ENCODE measurements at regions not wholly inside any gene's neighbourhood (a gene's known extent, or its start where the extent isn't known, plus 50 kb on each side); places are given as distances from the start of the nearest gene placed in this dataset.

- Histone ChIP-seq H3K4me3 (ENCODE audit: low read length) (no peak overlapping the region), H3F3A (ENCODE audit: insufficient read depth, low read length) (no peaks in the 10 kb centered on the region), H3K36me3 (replicated peaks; ENCODE audit: insufficient read depth, low read length) (no peaks in the 10 kb centered on the region), H3K9me3 (replicated peaks; ENCODE audit: insufficient read depth, low read length) (no peaks in the 10 kb centered on the region), H3K9ac (ENCODE audit: low read length) (no peak overlapping the region), H3K27me3 (replicated peaks; ENCODE audit: insufficient read depth, low read length) (no peaks in the 10 kb centered on the region), H3K79me2 (ENCODE audit: low read length) (no peaks in the 10 kb centered on the region), H2AFZ (ENCODE audit: low read length) (no peak overlapping the region), H3K4me1 (ENCODE audit: low read length) (no peaks in the 10 kb centered on the region), H3K27ac (ENCODE audit: low read length) (no peak overlapping the region), H4K20me1 (ENCODE audit: insufficient read depth, low read length) (no peaks in the 10 kb centered on the region), H3K4me2 (ENCODE audit: low read depth, low read length) (no peak overlapping the region), H3K9me2 (replicated peaks; ENCODE audit: insufficient read depth, low read length) (no peaks in the 10 kb centered on the region)
- TF ChIP-seq EZH2phosphoT487 (IDR thresholded peaks at IDR 0.05; ENCODE audit: low read length): no peak
- no peak for DNase-seq
Measured at GRCh38 chr2:128894896-128895295, 576.2 kb upstream of the HS6ST1 start.

- no peaks in the 10 kb centered on the region for H3K79me2 ChIP-seq (ENCODE audit: low read length)
- no peaks in the 10 kb centered on the region for H4K20me1 ChIP-seq (ENCODE audit: insufficient read depth, low read length)
- no peaks in the 10 kb centered on the region for H3K9me3 ChIP-seq (replicated peaks; ENCODE audit: insufficient read depth, low read length)
- DNase-seq: no peak
- no peak overlapping the region for H3K9ac ChIP-seq (ENCODE audit: low read length)
- no peaks in the 10 kb centered on the region for H3K4me1 ChIP-seq (ENCODE audit: low read length)
- TF ChIP-seq EZH2 (optimal IDR thresholded peaks at IDR 0.05; ENCODE audit: low read depth, low read length) (no peak), EZH2phosphoT487 (IDR thresholded peaks at IDR 0.05; ENCODE audit: low read length) (no peak), CTCF (IDR thresholded peaks at IDR 0.05; ENCODE audit: low read length) (no peak)
- H3K27me3 ChIP-seq (replicated peaks; ENCODE audit: insufficient read depth, low read length): no peaks in the 10 kb centered on the region
- no peak overlapping the region for H2AFZ ChIP-seq (ENCODE audit: low read length)
- H3F3A ChIP-seq (ENCODE audit: insufficient read depth, low read length): no peaks in the 10 kb centered on the region
- H3K36me3 ChIP-seq (replicated peaks; ENCODE audit: insufficient read depth, low read length): no peaks in the 10 kb centered on the region
- H3K27ac ChIP-seq (ENCODE audit: low read length): no peak overlapping the region
- H3K9me2 ChIP-seq (replicated peaks; ENCODE audit: insufficient read depth, low read length): no peaks in the 10 kb centered on the region
- no peak overlapping the region for H3K4me2 ChIP-seq (ENCODE audit: low read depth, low read length)
- H3K4me3 ChIP-seq (ENCODE audit: low read length): no peak overlapping the region
Measured at GRCh38 chr2:128901572-128902391, 583.1 kb upstream of the HS6ST1 start.

- H3K9ac ChIP-seq (ENCODE audit: low read length): no peak overlapping the region
- no peaks in the 10 kb centered on the region for H3K4me1 ChIP-seq (ENCODE audit: low read length)
- H3K9me2 ChIP-seq (replicated peaks; ENCODE audit: insufficient read depth, low read length): no peaks in the 10 kb centered on the region
- no peak overlapping the region for H3K27ac ChIP-seq (ENCODE audit: low read length)
- no peaks in the 10 kb centered on the region for H3K79me2 ChIP-seq (ENCODE audit: low read length)
- no peak overlapping the region for H3K4me3 ChIP-seq (ENCODE audit: low read length)
- TF ChIP-seq CTCF (IDR thresholded peaks at IDR 0.05; ENCODE audit: low read length): no peak
- TF ChIP-seq EZH2 (optimal IDR thresholded peaks at IDR 0.05; ENCODE audit: low read depth, low read length): no peak
- TF ChIP-seq EZH2phosphoT487 (IDR thresholded peaks at IDR 0.05; ENCODE audit: low read length): no peak
- no peak overlapping the region for H3K4me2 ChIP-seq (ENCODE audit: low read depth, low read length)
- DNase-seq: no peak
- H3K27me3 ChIP-seq (replicated peaks; ENCODE audit: insufficient read depth, low read length): no peaks in the 10 kb centered on the region
- H4K20me1 ChIP-seq (ENCODE audit: insufficient read depth, low read length): no peaks in the 10 kb centered on the region
- H2AFZ ChIP-seq (ENCODE audit: low read length): no peak overlapping the region
- H3F3A ChIP-seq (ENCODE audit: insufficient read depth, low read length): no peaks in the 10 kb centered on the region
- H3K36me3 ChIP-seq (replicated peaks; ENCODE audit: insufficient read depth, low read length): no peaks in the 10 kb centered on the region
- no peaks in the 10 kb centered on the region for H3K9me3 ChIP-seq (replicated peaks; ENCODE audit: insufficient read depth, low read length)
Measured at GRCh38 chr2:128903637-128904036, 585.0 kb upstream of the HS6ST1 start.

GRCh38 chr2:128911276-128911675, 592.6 kb upstream of the HS6ST1 start:
- H3F3A ChIP-seq (ENCODE audit: insufficient read depth, low read length): no peaks in the 10 kb centered on the region

More at GRCh38 chr2:128911276-128911675, 592.6 kb upstream of the HS6ST1 start:
- Histone ChIP-seq H3K4me1 (ENCODE audit: low read length) (no peaks in the 10 kb centered on the region), H3K9me3 (replicated peaks; ENCODE audit: insufficient read depth, low read length) (no peaks in the 10 kb centered on the region), H3K27ac (ENCODE audit: low read length) (no peak overlapping the region), H2AFZ (ENCODE audit: low read length) (no peak overlapping the region), H3K79me2 (ENCODE audit: low read length) (no peaks in the 10 kb centered on the region), H3K9me2 (replicated peaks; ENCODE audit: insufficient read depth, low read length) (no peaks in the 10 kb centered on the region), H3K4me2 (ENCODE audit: low read depth, low read length) (no peak overlapping the region), H3K9ac (ENCODE audit: low read length) (no peak overlapping the region), H3K4me3 (ENCODE audit: low read length) (no peak overlapping the region), H3K36me3 (replicated peaks; ENCODE audit: insufficient read depth, low read length) (no peaks in the 10 kb centered on the region), H3K27me3 (replicated peaks; ENCODE audit: insufficient read depth, low read length) (no peaks in the 10 kb centered on the region), H4K20me1 (ENCODE audit: insufficient read depth, low read length) (no peaks in the 10 kb centered on the region)
- TF ChIP-seq EZH2phosphoT487 (IDR thresholded peaks at IDR 0.05; ENCODE audit: low read length): no peak
- no peak for TF ChIP-seq EZH2 (optimal IDR thresholded peaks at IDR 0.05; ENCODE audit: low read depth, low read length)
- TF ChIP-seq CTCF (IDR thresholded peaks at IDR 0.05; ENCODE audit: low read length): no peak
- no peak for DNase-seq
